ENCODE measurements at regions not wholly inside any gene's neighbourhood (a gene's known extent, or its start where the extent isn't known, plus 50 kb on each side); places are given as distances from the start of the nearest gene placed in this dataset.

GRCh38 chr13:44191504-44192171 lies 182.0 kb upstream of the SERP2 start:
- TF ChIP-seq TEAD4 (IDR thresholded peaks at IDR 0.05; ENCODE audit: low read depth, low read length) (peak; percentile 60), POLR2A (IDR thresholded peaks at IDR 0.05; ENCODE audit: control extremely low read depth in 1 of 2, low read depth in 2 of 2, low read length in 2 of 2) (no peak), TAF1 (IDR thresholded peaks at IDR 0.05; ENCODE audit: low read depth, low read length) (0 out of 2 replicates have a peak, but pooled peaks have one; percentile 30), RXRA (IDR thresholded peaks at IDR 0.05; ENCODE audit: insufficient read depth, low read depth, low read length) (no peak), CTCF (IDR thresholded peaks at IDR 0.05; ENCODE audit: control extremely low read depth in 1 of 3, insufficient read depth in 1 of 3, low read depth in 1 of 3, low read length in 3 of 3) (peak; percentile 35 to 82 (median 59)), EP300 (IDR thresholded peaks at IDR 0.05; ENCODE audit: borderline replicate concordance in 1 of 2, low read depth in 2 of 2, low read length in 2 of 2) (no peak), KDM5A (IDR thresholded peaks at IDR 0.05; ENCODE audit: low read length) (no peak), USF2 (IDR thresholded peaks at IDR 0.05; ENCODE audit: low read length) (no peak), MAX (IDR thresholded peaks at IDR 0.05) (peak; percentile 47; the same call in 1 of the 2 replicates), MAFK (IDR thresholded peaks at IDR 0.05; ENCODE audit: low read depth, low read length) (no peak)
